Spleen (tissue), 11 donors: ENCODE measurements at regions not wholly inside any gene's neighbourhood (a gene's known extent, or its start where the extent isn't known, plus 50 kb on each side); places are given as distances from the start of the nearest gene placed in this dataset.

Experiments
- DNase-seq: peaks from one replicate; pipeline ENCODE4 v3.0.0-alpha.2; 2020
- H3K27ac ChIP-seq, 8 donors: fragments of 200-600 bp; sonication (generic) in 7 of 8; 1 replicate in 4 of 8; 2 replicates in 4 of 8; pipeline versions ENCODE4 v1.5.0 to v1.8.0; 2016 to 2021; ENCODE audit warnings: inconsistent platforms in 4 of 8, mild to moderate bottlenecking in 4 of 8, moderate library complexity in 1 of 8
- H3K27me3 ChIP-seq, 7 donors: fragments of 200-600 bp; sonication (generic) in 6 of 7; replicated peaks in 1 of 7; 1 replicate in 4 of 7; 2 replicates in 3 of 7; pipeline versions ENCODE4 v1.5.0 to v1.8.0; 2016 to 2021; ENCODE audit warnings: inconsistent platforms in 3 of 7, mild to moderate bottlenecking in 1 of 7
- H3K36me3 ChIP-seq, 6 donors: fragments of 200-600 bp; sonication (generic) in 5 of 6; 1 replicate in 4 of 6; 2 replicates in 2 of 6; pipeline versions ENCODE4 v1.5.0 to v1.8.0; 2016 to 2021; ENCODE audit warnings: inconsistent platforms in 2 of 6
- H3K4me1 ChIP-seq, 6 donors: fragments of 200-600 bp; sonication (generic) in 5 of 6; 1 replicate in 3 of 6; 2 replicates in 3 of 6; pipeline versions ENCODE4 v1.5.0 to v1.8.0; 2016 to 2021; ENCODE audit warnings: inconsistent platforms in 3 of 6
- H3K4me3 ChIP-seq, 8 donors: fragments of 200-600 bp; sonication (generic) in 7 of 8; 1 replicate in 4 of 8; 2 replicates in 4 of 8; pipeline versions ENCODE4 v1.5.0 to v1.8.0; 2016 to 2021; ENCODE audit warnings: inconsistent platforms in 4 of 8, mild to moderate bottlenecking in 4 of 8, moderate library complexity in 2 of 8
- H3K9me3 ChIP-seq, 8 donors: fragments of 200-600 bp; sonication (generic) in 7 of 8; 1 replicate in 4 of 8; 2 replicates in 4 of 8; pipeline versions ENCODE4 v1.5.0 to v1.8.0; 2016 to 2021; ENCODE audit warnings: inconsistent platforms in 4 of 8
- POLR2A ChIP-seq, 3 donors: fragments of 450-650 bp; IDR thresholded peaks; one replicate each; pipeline ENCODE4 v1.5.1; 2017; ENCODE audit warnings: antibody characterized with exemption in 3 of 3, mild to moderate bottlenecking in 1 of 3
- POLR2AphosphoS5 ChIP-seq, 3 donors: sonication (generic); formaldehyde crosslinking; IDR thresholded peaks; one replicate each; pipeline ENCODE4 v1.5.1; 2017; ENCODE audit warnings: antibody characterized with exemption in 3 of 3
- WGBS, 5 donors: extraction: QIAGEN DNeasy Blood & Tissue Kit in 3 of 5; methylation state at CpG; one replicate each; pipeline versions ENCODE4 v1.1.5 to v1.1.7; 2013 to 2018; 5-methylcytosine and 5-hydroxymethylcytosine counted together
- intact Hi-C: fragments of 100-400 bp; cut with DNase I; formaldehyde crosslinking; loops from one replicate; pipeline ENCODE4 v1.15.0; 2023; ENCODE audit warnings: low total_unique reads
- TF ChIP-seq, protein P1 (sequence below), 11 experiments: fragments of 200-600 bp in 7 of 11; fragments of 450-650 bp in 4 of 11; sonication (generic) in 4 of 11; IDR thresholded peaks in 8 of 11; conservative IDR thresholded peaks in 3 of 11; 1 replicate in 7 of 11; 2 replicates in 4 of 11; pipeline versions ENCODE4 v1.4.0 to v1.8.0; 2016 to 2021; ENCODE audit warnings: antibody characterized with exemption in 11 of 11, inconsistent platforms in 4 of 11, mild to moderate bottlenecking in 1 of 11
- donor health status: healthy with polysubstance abuse.
- donor health status: DM: no; HTN: no; CAD: no; lungs with moderate emphysema.
- donor health status: DM: no; HTN: no; CAD: no.
- donor health status: Bipolar disorder and iron deficiency.
- donor health status: healthy.
- donor health status: DM: no; HTN: no; CAD: no.
- donor health status: DM: yes; HTN: yes; CAD: no.

GRCh38 chr1:83022206-83022605 lies 976.7 kb downstream of the TTLL7 start:
- intact Hi-C loops: no loop called here
- 82 to 94% (median 90%) methylated on average over 1 of the region's 1 CpG for WGBS, 5 donors
- Histone ChIP-seq H3K4me3 (no peak overlapping the region), H3K4me1 (no peaks in the 10 kb centered on the region), H3K27ac (no peak overlapping the region), H3K27me3 (no peaks in the 10 kb centered on the region), H3K36me3 (no peaks in the 10 kb centered on the region), H3K9me3 (peaks cover 0 to 16% (median 11%) of the 10 kb centered on the region in 8 donors)
- DNase-seq: no peak
- TF ChIP-seq POLR2AphosphoS5 (IDR thresholded peaks at IDR 0.05) (no peak), POLR2A (IDR thresholded peaks at IDR 0.05) (no peak)
- TF ChIP-seq, protein P1, sequence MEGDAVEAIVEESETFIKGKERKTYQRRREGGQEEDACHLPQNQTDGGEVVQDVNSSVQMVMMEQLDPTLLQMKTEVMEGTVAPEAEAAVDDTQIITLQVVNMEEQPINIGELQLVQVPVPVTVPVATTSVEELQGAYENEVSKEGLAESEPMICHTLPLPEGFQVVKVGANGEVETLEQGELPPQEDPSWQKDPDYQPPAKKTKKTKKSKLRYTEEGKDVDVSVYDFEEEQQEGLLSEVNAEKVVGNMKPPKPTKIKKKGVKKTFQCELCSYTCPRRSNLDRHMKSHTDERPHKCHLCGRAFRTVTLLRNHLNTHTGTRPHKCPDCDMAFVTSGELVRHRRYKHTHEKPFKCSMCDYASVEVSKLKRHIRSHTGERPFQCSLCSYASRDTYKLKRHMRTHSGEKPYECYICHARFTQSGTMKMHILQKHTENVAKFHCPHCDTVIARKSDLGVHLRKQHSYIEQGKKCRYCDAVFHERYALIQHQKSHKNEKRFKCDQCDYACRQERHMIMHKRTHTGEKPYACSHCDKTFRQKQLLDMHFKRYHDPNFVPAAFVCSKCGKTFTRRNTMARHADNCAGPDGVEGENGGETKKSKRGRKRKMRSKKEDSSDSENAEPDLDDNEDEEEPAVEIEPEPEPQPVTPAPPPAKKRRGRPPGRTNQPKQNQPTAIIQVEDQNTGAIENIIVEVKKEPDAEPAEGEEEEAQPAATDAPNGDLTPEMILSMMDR (IDR thresholded peaks at IDR 0.05 in 8 of 11, conservative IDR thresholded peaks at IDR 0.05 in 3 of 11): no peak

GRCh38 chr1:83017701-83018100 lies 981.2 kb downstream of the TTLL7 start:
- WGBS, 5 donors: 60 to 80% (median 73%) methylated on average over 4 of the region's 4 CpGs
- H3K36me3 ChIP-seq: no peaks in the 10 kb centered on the region
- no peak overlapping the region for H3K27ac ChIP-seq
- no peak for DNase-seq
- intact Hi-C loops: no loop called here
- no peaks in the 10 kb centered on the region for H3K4me1 ChIP-seq
- TF ChIP-seq POLR2A (IDR thresholded peaks at IDR 0.05) (no peak), POLR2AphosphoS5 (IDR thresholded peaks at IDR 0.05) (no peak)
- TF ChIP-seq, protein P1 (IDR thresholded peaks at IDR 0.05 in 8 of 11, conservative IDR thresholded peaks at IDR 0.05 in 3 of 11): no peak
- H3K4me3 ChIP-seq: no peak overlapping the region
- H3K9me3 ChIP-seq: peaks cover 0 to 16% (median 11%) of the 10 kb centered on the region in 8 donors
- H3K27me3 ChIP-seq: no peaks in the 10 kb centered on the region

DNA sequence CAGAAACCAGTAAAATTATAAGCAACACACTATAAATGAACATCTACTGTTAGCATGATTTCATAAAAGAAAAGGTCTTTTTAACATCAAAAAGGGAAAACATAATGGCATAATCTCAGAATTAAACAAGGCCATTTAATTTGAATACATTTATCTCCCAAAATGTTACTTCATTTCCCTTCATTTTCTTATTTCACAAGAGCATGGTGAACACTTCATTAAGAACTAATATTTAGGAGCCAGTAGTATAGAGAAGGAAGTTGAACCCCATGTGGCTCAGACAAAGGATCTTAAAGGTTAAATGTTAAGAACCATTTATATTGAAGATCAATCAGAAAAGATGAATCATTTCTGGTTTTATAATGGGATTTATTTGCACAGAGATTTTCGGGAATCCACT lies 981.7 kb downstream of the TTLL7 start:
- Histone ChIP-seq H3K9me3 (peaks cover 0 to 16% (median 11%) of the 10 kb centered on the region in 8 donors), H3K27me3 (no peaks in the 10 kb centered on the region), H3K27ac (no peak overlapping the region), H3K4me1 (no peaks in the 10 kb centered on the region), H3K4me3 (no peak overlapping the region), H3K36me3 (no peaks in the 10 kb centered on the region)
- DNase-seq: no peak
- intact Hi-C loops: no loop called here
- 61 to 80% (median 75%) methylated on average over 1 of the region's 1 CpG for WGBS, 5 donors
- TF ChIP-seq, protein P1 (IDR thresholded peaks at IDR 0.05 in 8 of 11, conservative IDR thresholded peaks at IDR 0.05 in 3 of 11): no peak
- no peak for TF ChIP-seq POLR2AphosphoS5 (IDR thresholded peaks at IDR 0.05)
- no peak for TF ChIP-seq POLR2A (IDR thresholded peaks at IDR 0.05)

DNA sequence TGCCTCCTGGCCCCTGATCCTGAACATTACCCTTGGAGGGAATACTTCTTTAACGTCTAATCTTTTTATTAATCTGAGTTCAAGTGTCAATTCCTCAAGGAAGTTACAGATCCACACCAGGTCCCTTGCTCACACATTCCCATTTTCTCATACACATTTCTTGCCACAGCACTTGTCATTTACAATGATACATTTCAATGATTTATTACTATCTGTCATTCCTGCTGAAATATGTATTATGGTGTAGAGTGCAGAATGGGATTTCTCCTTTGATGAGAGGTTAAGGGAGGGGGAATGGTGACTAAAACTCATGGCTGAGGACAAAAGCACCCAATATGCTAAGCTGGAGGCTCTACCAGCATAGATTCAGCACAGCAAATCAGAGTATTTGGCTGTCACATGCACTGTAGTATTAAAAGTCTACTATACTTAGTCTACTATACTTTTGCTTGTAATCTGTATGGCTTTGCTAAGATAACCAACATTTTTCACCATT lies 982.5 kb downstream of the TTLL7 start:
- 67 to 87% (median 77%) methylated on average over 1 of the region's 1 CpG for WGBS, 5 donors
- no peaks in the 10 kb centered on the region for H3K36me3 ChIP-seq
- H3K27ac ChIP-seq: no peak overlapping the region
- H3K4me3 ChIP-seq: no peak overlapping the region
- no peaks in the 10 kb centered on the region for H3K4me1 ChIP-seq
- DNase-seq: no peak
- H3K27me3 ChIP-seq: no peaks in the 10 kb centered on the region
- peaks cover 0 to 16% (median 11%) of the 10 kb centered on the region in 8 donors for H3K9me3 ChIP-seq
- intact Hi-C loops: no loop called here
- TF ChIP-seq POLR2A (IDR thresholded peaks at IDR 0.05): no peak
- no peak for TF ChIP-seq POLR2AphosphoS5 (IDR thresholded peaks at IDR 0.05)
- TF ChIP-seq, protein P1 (IDR thresholded peaks at IDR 0.05 in 8 of 11, conservative IDR thresholded peaks at IDR 0.05 in 3 of 11): no peak
